ENCODE measurements at regions not wholly inside any gene's neighbourhood (a gene's known extent, or its start where the extent isn't known, plus 50 kb on each side); places are given as distances from the start of the nearest gene placed in this dataset.

GRCh38 chr18:51531501-51531900 lies 334.0 kb upstream of the MEX3C start:
- TF ChIP-seq CTCF (IDR thresholded peaks at IDR 0.05; ENCODE audit: low read length): no peak
- TF ChIP-seq EZH2 (optimal IDR thresholded peaks at IDR 0.05; ENCODE audit: low read depth, low read length): no peak
- no peak for TF ChIP-seq EZH2phosphoT487 (IDR thresholded peaks at IDR 0.05; ENCODE audit: low read length)
